ENCODE measurements at regions not wholly inside any gene's neighbourhood (a gene's known extent, or its start where the extent isn't known, plus 50 kb on each side); places are given as distances from the start of the nearest gene placed in this dataset.

DNA sequence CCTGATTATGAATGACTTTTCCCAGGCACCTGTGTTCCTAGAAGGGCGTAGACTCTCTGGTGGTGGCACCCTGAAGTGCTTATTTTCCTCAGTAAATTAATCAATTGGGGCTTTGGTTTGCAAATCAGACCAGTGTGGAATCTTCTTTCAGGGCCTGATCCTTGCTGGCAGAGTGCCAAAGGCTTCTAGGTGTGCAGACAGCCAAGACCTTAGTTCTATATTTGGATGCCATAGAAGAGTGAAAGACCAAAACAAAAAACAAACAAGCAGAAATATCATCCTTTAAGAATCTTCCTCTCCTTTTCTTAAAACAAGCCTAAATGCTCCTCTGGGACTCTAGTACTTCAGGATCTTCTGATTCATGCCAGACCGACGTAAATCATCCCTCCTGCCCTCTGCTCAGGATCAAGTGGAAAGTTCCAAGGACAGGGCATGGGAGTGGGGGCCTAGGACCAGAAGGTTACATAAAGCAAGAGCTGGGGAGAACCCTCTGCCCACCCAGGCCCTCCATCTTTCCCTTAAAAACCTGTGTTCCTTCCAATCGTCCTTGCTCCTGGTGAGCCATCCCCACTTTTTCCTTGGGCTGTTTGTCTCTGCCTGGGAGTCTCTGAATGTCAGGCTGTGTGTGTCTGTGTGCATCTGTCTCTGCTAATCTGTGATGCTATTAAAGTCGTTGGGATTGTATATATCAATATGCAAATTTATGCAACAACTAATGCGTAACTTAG is 70.5 kb upstream of the MYLIP start:
- TF ChIP-seq, protein P1, sequence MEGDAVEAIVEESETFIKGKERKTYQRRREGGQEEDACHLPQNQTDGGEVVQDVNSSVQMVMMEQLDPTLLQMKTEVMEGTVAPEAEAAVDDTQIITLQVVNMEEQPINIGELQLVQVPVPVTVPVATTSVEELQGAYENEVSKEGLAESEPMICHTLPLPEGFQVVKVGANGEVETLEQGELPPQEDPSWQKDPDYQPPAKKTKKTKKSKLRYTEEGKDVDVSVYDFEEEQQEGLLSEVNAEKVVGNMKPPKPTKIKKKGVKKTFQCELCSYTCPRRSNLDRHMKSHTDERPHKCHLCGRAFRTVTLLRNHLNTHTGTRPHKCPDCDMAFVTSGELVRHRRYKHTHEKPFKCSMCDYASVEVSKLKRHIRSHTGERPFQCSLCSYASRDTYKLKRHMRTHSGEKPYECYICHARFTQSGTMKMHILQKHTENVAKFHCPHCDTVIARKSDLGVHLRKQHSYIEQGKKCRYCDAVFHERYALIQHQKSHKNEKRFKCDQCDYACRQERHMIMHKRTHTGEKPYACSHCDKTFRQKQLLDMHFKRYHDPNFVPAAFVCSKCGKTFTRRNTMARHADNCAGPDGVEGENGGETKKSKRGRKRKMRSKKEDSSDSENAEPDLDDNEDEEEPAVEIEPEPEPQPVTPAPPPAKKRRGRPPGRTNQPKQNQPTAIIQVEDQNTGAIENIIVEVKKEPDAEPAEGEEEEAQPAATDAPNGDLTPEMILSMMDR (conservative IDR thresholded peaks at IDR 0.05): no peak
- no peak for TF ChIP-seq ZFX (IDR thresholded peaks at IDR 0.05)
